CD4-positive, alpha-beta T cell (primary cell): ENCODE measurements at regions not wholly inside any gene's neighbourhood (a gene's known extent, or its start where the extent isn't known, plus 50 kb on each side); places are given as distances from the start of the nearest gene placed in this dataset.

Source experiments
- ATAC-seq: fragments of 200-7000 bp; cut with Tn5 transposase; one replicate; pipeline ENCODE4 v1.10.0; 2022; ENCODE audit warnings: mild to moderate bottlenecking; ENCODE audit not compliant: poor library complexity
- CTCF ChIA-PET: fragments of 350-600 bp; sonication (Branson Sonifier 250); formaldehyde crosslinking; loops from one replicate; lab custom pipeline; 2021; ENCODE audit warnings: antibody characterized with exemption, inconsistent platforms; lab: Charles Lee
- POLR2A ChIA-PET: fragments of 350-600 bp; sonication (Branson Sonifier 250); formaldehyde crosslinking; loops from one replicate; lab custom pipeline; 2021; ENCODE audit warnings: antibody characterized with exemption, inconsistent platforms; lab: Charles Lee
- DNase-seq, 14 experiments: peaks; one replicate each; pipeline ENCODE4 v3.0.0-alpha.2; 2013 to 2020; ENCODE audit warnings: mixed read lengths in 2 of 14
- H3K27ac ChIP-seq, 2 donors: one replicate each; pipeline versions ENCODE4 v1.5.1 to v1.7.0; 2013; ENCODE audit warnings: low read length in 2 of 2, low read depth in 1 of 2, mild to moderate bottlenecking in 1 of 2
- H3K27me3 ChIP-seq, 2 experiments: 1 replicate in 1 of 2; 2 replicates in 1 of 2; pipeline versions ENCODE4 v1.6.1 to v1.7.0; 2013; ENCODE audit warnings: low read length in 2 of 2, control low read depth in 1 of 2, mild to moderate bottlenecking in 1 of 2, moderate library complexity in 1 of 2; ENCODE audit not compliant: insufficient read depth in 2 of 2, control insufficient read depth in 1 of 2
- H3K36me3 ChIP-seq: one replicate; pipeline ENCODE4 v1.6.1; 2013; ENCODE audit warnings: low read length, control low read depth; ENCODE audit not compliant: insufficient read depth
- H3K4me1 ChIP-seq: one replicate; pipeline ENCODE4 v1.6.1; 2013; ENCODE audit warnings: low read length, control low read depth; ENCODE audit not compliant: insufficient read depth
- H3K4me3 ChIP-seq: one replicate; pipeline ENCODE4 v1.5.1; 2013; ENCODE audit warnings: mild to moderate bottlenecking, low read length, moderate library complexity
- H3K9me3 ChIP-seq, 2 experiments: 1 replicate in 1 of 2; 2 replicates in 1 of 2; pipeline versions ENCODE4 v1.6.1 to v1.7.0; 2013; ENCODE audit warnings: low read length in 2 of 2, mild to moderate bottlenecking in 2 of 2, control low read depth in 1 of 2, moderate library complexity in 1 of 2; ENCODE audit not compliant: control insufficient read depth in 1 of 2, insufficient read depth in 1 of 2
- H3K27ac Mint-ChIP-seq: one replicate; pipeline ENCODE4 v1.8.0; 2020; ENCODE audit warnings: mixed read lengths
- H3K27me3 Mint-ChIP-seq: one replicate; pipeline ENCODE4 v1.8.0; 2021; ENCODE audit warnings: mixed read lengths
- H3K36me3 Mint-ChIP-seq: one replicate; pipeline ENCODE4 v1.8.0; 2021; ENCODE audit warnings: low read depth, mixed read lengths
- H3K4me1 Mint-ChIP-seq: one replicate; pipeline ENCODE4 v1.8.0; 2021; ENCODE audit warnings: low read depth, mixed read lengths
- H3K4me3 Mint-ChIP-seq: one replicate; pipeline ENCODE4 v1.8.0; 2020; ENCODE audit warnings: mild to moderate bottlenecking, mixed read lengths
- H3K9me3 Mint-ChIP-seq: one replicate; pipeline ENCODE4 v1.8.0; 2020; ENCODE audit warnings: mixed read lengths
- intact Hi-C, 2 experiments: fragments of 100-400 bp; cut with DNase I in 1 of 2; cut with micrococcal nuclease in 1 of 2; formaldehyde crosslinking; loops; one replicate each; pipeline versions ENCODE4 v1.15.1 to v1.9.0; 2023 to 2025; cut with DNase I, micrococcal nuclease
- TF ChIP-seq, protein P1 (sequence below): fragments of 200-600 bp; IDR thresholded peaks from one replicate; pipeline ENCODE4 v1.8.0; 2022; ENCODE audit warnings: antibody characterized with exemption, mild to moderate bottlenecking

DNA sequence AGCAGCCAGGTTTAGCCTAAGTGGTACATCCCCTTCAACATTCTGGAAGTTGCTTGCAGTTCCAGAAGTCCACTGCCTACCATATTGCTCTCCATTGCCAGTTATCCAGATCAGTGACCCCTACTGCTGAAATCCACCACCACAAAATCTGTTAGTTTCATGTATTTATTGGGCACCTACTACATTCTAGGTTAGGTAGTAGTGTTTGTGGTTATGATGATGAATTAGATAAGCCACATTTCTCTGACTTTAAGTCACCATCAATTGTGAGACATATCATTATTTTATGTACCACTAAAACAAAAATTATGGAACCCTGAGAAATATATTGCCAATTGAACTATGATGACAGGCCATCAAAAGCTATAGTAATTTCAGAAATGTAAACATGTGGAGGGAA lies 139.5 kb upstream of the PKDCC start:
- Histone ChIP-seq H3K36me3 (no peaks in the 10 kb centered on the region), H3K4me1 (no peaks in the 10 kb centered on the region), H3K4me3 (no peak overlapping the region), H3K27ac (no peak overlapping the region), H3K27me3 (peaks cover 6% of the 10 kb centered on the region in 2 experiments), H3K9me3 (no peaks in the 10 kb centered on the region)
- CTCF ChIA-PET = no interaction called here
- Mint-ChIP-seq H3K36me3 (no peaks in the 10 kb centered on the region), H3K4me3 (no peak overlapping the region), H3K4me1 (no peaks in the 10 kb centered on the region), H3K27ac (no peak overlapping the region), H3K9me3 (no peaks in the 10 kb centered on the region), H3K27me3 (peaks cover 27% of the 10 kb centered on the region)
- no peak for DNase-seq
- intact Hi-C loops = no loop called here
- POLR2A ChIA-PET = no interaction called here
- TF ChIP-seq, protein P1, sequence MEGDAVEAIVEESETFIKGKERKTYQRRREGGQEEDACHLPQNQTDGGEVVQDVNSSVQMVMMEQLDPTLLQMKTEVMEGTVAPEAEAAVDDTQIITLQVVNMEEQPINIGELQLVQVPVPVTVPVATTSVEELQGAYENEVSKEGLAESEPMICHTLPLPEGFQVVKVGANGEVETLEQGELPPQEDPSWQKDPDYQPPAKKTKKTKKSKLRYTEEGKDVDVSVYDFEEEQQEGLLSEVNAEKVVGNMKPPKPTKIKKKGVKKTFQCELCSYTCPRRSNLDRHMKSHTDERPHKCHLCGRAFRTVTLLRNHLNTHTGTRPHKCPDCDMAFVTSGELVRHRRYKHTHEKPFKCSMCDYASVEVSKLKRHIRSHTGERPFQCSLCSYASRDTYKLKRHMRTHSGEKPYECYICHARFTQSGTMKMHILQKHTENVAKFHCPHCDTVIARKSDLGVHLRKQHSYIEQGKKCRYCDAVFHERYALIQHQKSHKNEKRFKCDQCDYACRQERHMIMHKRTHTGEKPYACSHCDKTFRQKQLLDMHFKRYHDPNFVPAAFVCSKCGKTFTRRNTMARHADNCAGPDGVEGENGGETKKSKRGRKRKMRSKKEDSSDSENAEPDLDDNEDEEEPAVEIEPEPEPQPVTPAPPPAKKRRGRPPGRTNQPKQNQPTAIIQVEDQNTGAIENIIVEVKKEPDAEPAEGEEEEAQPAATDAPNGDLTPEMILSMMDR = no peak
- no peak for ATAC-seq

DNA sequence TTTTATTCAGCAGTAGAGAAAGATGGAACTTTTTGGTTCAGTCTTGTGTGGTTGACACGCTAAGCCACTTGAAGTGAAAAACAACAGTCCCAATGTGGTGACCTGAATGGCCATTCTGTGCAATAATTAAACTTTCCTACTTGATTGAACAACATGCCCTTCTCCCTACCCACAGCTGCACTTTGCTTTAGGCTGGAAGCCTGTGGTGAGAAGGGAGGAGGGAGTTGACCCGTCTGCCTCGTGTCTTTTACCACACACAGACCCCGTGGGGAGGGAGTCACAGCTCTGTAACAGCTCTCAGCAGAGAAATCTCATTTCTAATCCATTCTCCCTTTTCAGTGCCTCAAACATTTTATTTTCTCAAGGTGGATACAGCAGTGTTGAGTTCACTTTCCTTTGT lies 138.2 kb upstream of the PKDCC start:
- CTCF ChIA-PET = no interaction called here
- Mint-ChIP-seq H3K4me3 (no peak overlapping the region), H3K27ac (no peak overlapping the region), H3K9me3 (no peaks in the 10 kb centered on the region), H3K36me3 (no peaks in the 10 kb centered on the region), H3K4me1 (no peaks in the 10 kb centered on the region), H3K27me3 (peaks cover 28% of the 10 kb centered on the region)
- H3K27ac ChIP-seq = no peak overlapping the region
- no peak for DNase-seq
- no peaks in the 10 kb centered on the region for H3K4me1 ChIP-seq
- TF ChIP-seq, protein P1 = no peak
- no peak overlapping the region for H3K4me3 ChIP-seq
- POLR2A ChIA-PET = no interaction called here
- no peaks in the 10 kb centered on the region for H3K9me3 ChIP-seq
- ATAC-seq = no peak
- no peaks in the 10 kb centered on the region for H3K36me3 ChIP-seq
- intact Hi-C loops = no loop called here
- peaks cover 6% of the 10 kb centered on the region in 2 experiments for H3K27me3 ChIP-seq

DNA sequence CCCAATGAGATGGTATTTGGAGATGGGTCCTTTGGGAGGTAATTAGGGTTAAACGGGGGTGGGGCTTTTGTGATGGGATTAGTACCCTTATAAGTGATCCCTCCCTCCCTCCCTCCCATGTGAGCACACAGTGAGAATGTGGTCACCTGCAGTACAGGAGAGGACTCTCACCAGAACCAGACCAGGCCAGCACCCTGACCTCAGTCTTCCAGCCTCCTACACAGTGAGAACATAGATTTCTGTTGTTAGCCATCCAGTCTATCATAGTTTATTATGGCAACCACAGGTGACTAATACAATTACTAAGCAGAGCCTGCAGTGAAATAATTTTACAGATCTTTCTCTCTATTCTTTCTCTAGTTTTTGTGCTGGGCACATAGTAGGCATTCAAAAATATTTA lies 137.7 kb upstream of the PKDCC start:
- no peaks in the 10 kb centered on the region for H3K9me3 ChIP-seq
- ChIA-PET POLR2A (no interaction called here), CTCF (no interaction called here)
- no peak for ATAC-seq
- TF ChIP-seq, protein P1 = no peak
- H3K27ac Mint-ChIP-seq = no peak overlapping the region
- H3K4me3 ChIP-seq = no peak overlapping the region
- no peaks in the 10 kb centered on the region for H3K36me3 ChIP-seq
- no peak overlapping the region for H3K4me3 Mint-ChIP-seq
- H3K4me1 ChIP-seq = no peaks in the 10 kb centered on the region
- intact Hi-C loops = no loop called here
- peaks cover 6% of the 10 kb centered on the region in 2 experiments for H3K27me3 ChIP-seq
- no peaks in the 10 kb centered on the region for H3K9me3 Mint-ChIP-seq
- DNase-seq = no peak
- H3K36me3 Mint-ChIP-seq = no peaks in the 10 kb centered on the region
- no peak overlapping the region for H3K27ac ChIP-seq
- peaks cover 24% of the 10 kb centered on the region for H3K27me3 Mint-ChIP-seq
- H3K4me1 Mint-ChIP-seq = no peaks in the 10 kb centered on the region
